8988T (cell line): ENCODE measurements at regions not wholly inside any gene's neighbourhood (a gene's known extent, or its start where the extent isn't known, plus 50 kb on each side); places are given as distances from the start of the nearest gene placed in this dataset.

Source experiments
- DNase-seq: peaks from one replicate; pipeline ENCODE4 v3.0.0; 2011

DNA sequence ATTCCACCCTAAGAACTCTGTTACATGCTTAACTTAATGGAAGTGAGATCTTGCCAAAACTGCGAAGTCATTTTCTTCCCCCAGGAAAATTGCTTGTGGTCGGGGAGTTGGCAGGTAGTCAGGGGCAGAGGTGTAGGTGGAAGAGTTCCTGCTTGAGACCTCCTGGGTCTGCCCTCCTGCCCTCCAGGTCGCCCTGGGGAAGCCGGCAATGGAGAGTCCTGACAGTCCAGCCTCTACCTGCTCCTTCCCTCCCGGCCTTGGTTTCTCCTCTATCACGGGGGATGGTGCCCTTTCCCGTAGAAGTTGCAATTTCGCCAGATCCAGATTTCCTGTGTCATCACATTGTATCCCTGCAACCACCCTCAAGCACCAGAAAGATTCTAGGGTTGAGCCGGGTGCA is 463.8 kb downstream of the MATN1 start:
- DNase-seq = no peak

DNA sequence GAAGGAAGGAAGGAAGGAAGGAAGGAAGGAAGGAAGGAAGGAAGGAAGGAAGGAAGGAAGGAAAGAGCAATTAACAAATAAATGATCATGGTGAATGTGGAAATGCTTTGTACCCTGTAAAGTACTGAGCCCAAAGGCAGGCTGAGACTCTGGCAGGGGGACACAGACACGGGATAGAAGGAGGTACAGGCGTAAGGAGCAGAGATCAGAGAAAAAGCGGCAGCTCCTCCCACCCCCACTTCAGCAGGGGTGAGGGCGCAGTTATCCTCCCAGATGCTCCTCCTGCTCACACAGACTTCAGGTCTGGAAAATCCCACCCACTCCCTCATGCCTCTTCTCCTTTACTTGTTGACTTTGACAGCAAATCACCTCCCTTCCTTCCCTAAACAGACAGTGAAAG is 464.5 kb downstream of the MATN1 start:
- no peak for DNase-seq

DNA sequence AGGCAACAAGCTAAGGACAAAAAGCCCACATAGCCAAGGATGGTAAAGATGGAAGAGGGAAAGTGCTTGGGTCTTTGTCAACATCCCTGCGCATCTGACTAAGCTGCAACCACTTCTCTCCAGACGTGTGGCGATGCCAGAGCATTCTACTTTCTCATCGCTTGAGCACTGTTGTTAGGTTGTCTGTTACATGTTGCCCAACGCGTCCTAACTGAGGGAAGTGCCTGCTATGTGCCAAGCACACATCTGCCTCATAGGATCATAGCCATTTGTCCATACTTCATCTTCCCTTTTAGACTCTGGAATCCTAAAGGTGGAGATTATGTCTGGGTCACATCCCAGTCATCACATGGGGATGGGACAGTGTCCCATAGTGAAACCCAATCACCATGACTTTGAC is 464.9 kb downstream of the MATN1 start:
- no peak for DNase-seq

DNA sequence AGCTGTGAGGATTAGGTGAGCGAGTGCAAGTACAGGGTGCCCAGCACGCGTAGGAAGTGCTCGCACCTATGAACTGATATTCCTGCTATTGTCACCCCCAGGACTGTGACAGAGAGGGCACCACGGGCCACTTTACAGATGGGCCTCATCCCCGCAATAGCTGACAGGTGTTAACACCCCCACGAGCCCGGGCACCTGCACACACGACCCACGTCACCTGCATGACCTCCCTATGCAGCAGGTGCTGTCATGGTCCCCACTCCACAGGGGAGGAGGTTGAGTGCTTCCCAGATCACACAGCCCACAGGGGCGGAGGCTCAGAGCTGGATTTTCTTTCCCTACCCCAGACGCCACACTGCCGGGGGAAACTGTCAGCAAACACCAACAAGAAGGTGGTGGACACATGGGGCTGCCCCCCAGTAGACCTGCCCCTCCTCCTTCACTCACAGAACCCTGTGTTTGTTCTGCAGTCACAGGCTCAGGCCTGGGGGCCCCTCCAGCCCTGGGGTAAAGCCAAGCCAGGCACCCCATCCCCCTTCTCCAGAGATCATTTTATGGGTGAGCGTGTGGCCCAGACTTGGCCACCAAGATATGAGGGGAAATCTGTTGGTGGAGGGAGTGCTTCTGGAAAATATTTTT is 465.5 kb downstream of the MATN1 start:
- DNase-seq = no peak

DNA sequence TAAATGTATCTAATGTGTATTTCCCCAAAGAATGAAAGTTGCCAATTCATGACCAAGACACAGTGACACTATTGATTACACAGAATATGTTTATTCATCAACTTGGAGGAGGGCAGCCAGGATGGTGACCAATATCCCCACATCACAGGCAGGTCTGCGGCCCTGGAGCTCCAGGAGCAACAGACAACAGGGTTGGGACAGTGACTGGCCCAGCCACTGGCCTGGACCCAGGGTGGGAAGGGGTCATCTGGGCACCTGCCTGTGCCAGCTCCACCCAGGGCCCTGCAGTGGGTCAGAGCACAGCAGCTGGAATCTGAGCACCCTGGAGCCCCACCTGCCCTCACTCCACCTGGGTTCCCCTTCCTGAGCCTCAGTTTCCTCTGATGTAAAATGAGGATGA is 466.1 kb downstream of the MATN1 start:
- DNase-seq = no peak

DNA sequence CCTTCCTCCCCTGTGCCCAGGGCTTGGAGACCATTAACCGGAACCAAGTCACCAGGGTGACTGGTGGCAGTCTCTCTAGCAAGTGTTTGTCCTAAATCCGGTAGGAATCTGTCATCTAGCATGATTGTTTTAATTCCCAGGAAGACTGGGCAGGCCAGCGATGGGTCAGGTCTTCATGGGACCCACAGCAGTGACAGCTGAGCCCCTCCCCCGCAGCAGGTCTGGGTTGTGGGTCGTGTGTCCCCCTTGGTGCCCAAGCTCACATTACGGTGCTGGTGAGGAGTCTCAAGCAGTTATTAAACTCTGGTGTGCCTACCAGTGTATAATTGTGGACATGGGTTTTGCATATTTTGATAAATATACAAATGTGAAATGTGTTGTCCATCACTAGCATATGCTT is 466.5 kb downstream of the MATN1 start:
- DNase-seq = no peak

DNA sequence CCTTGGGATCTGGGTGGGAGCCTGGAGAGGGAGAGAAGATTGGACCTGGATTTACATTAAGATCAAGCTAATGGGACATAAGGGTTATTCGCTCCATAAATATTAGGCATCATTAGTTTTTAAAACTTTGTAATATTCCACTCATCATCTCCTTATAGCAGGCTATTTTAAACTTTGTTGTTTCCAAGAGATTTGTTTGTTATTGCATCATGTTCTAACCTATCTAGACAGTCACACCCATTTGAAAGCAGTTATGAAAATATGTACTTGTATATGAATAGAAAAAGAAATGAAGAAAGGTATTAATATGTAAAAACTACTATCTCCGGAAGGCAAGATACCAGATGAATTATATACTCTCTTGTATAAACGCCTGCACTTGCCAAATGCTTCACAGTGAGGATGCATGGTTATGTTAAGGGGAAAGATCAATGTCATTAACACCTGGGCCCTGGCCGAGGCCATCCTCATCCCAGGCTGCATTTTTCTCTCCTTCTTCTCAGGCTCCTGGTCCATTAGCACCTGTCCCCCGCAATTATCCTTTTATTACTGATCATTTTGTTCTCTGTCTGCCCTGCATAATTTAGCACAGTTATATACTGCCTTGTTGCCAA is 468.2 kb downstream of the MATN1 start:
- no peak for DNase-seq

DNA sequence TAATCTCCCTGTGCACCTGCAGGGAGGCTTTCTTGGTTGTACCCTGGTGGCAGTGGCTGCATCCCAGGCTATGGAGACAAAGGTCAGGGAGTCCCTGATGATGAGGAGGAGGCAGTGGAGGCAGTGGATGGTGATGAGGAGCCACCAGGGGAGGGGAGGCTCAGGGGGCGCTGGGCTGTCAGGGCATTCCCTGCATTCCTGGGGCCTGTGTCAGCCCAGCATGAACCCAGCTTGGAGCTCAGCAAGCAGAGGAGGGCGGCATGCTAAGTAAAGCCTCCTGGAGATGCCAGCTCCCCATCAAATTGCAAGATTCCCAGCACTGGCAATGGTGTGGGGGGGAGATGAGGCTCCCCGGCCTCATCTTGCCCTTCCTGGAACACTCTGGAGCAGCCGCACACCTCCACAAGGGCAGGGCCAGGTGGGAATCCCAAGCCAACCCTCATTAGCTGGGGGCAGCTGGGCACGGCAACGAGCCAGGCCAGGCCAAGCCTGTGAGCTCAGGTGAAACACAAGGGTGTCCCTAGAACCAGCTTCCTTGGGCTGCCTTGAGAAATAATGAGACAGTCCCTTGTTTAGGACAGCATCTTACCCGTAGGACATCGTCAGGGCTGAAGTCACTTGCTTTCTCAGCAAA is 469.5 kb downstream of the MATN1 start:
- DNase-seq = no peak

DNA sequence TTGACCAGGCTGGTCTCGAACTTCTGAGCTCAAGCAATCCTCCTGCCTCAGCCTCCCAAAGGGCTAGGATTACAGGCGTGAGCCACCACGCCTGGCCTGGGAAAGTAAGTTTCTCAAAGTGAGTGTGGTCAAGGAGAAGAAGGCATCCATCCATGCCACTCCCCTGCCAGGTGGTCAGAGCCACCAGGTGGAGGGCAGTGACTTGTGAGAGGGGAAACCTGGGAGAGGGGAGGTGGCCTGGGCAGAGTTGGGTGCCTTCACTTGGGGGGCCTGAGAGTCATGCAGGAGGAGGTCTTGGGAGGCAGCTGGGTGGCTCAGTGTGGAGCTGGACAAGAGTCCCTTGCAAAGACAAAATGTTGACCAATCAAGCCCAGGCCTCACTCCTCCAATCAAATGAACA is 470.0 kb downstream of the MATN1 start:
- no peak for DNase-seq

DNA sequence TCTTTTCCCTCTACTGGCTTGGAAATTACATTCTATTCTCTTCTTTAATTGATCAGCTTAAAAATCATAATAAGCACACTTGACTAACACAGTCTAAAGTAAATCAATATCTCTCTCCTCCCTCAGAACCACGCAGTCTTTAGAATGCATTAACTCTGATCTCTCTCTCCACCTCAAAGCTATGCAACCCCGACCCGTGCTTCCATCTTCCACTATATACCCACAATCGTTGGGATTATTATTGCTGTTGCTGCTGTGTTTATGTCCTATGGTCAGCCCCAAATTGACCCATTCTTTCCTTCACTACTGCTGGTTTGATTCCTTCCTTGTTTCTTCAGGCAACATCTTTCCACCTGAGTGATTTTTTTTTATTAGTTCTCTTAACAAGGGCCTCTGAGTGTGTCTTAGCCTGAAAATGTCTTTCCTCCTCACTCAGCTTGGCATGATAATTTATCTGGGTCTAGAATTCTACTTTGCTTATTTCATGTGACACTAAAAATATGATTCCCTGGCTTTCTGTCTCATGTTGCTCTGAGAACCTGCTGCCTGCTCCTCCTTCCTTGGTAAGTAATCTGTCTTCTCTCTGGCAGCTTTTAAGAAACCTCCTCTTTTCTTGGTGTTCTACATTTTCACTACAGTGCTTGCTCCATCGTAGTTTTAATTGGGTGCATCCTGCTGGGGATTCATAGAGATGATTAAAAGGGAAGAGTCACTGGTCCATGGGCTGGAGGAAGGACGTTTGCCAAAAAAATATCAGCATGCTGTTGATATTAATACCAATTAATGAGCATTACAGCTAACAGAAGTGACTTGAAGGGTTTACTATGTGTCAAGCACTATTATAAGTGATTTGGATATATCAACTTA is 472.2 kb downstream of the MATN1 start:
- no peak for DNase-seq

DNA sequence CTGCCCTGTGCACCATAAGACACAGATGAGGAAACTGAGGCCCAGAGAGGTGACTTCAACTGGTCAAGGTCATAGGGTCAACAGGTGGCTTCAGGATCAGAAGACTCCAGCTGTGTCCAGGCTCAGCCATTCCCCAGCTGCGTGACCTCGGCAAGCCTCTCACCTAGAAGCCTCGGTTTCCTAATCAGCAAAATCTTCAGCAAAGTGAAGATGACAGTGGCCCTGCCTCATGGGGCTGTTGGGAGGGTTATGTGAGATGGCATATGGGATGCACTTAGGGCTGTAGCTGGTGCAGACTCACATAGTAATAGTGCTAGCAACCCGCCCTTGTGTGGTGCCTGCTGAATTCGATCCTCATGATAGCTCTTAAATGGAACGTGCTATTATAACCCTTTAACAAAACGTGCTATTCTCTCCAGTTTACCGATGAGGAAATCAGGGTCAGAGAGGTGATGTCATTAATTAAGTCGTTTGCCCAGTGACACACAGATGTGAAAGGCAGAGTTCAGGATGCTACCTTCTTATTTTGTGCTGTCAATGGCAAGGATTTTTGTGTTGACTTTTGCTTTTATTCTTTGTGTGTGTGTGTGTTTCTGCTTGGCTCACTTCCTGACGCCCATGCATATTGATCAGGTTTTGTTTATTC is 472.9 kb downstream of the MATN1 start:
- DNase-seq = no peak

DNA sequence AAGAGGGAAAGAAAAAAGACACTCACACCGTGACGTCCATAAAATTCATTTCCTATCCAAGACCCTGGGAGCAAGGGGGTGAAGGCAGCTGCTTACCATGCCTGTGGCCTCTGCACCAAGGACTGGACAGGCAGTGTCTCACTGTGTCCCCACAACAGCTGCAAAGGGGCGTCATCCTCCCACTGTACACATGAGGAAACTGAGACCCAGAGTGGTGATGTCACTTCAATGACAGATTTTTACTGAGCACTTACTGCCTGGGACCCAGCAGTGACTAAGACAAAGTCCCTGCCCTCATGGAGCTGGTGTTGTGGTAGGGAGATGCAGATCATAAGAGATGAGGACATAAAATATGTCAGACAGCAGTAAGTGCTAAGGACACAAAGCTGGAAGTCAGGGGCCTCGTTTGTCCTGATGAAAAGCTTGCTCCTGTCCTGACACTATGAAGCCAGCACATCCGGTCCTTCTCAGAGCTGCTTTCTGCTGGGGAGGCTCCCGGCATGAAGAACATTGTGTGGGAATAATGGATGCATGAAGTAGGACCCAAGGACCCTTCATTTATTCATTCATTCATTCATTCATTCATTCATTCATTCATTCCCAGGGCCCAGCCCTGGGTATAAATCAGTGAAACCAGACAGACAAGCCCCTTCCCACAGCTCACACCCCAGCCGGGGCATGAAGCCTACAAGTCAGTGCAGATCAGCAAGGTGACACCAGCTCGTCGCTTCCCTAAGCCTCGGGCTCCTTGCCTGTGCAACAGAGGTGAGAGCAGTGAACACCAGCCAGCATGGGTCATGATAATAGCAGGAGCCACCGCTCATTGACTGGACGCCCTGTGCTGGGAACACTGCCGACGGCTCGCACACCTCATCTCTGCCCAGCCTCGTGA is 473.7 kb downstream of the MATN1 start:
- DNase-seq = no peak

DNA sequence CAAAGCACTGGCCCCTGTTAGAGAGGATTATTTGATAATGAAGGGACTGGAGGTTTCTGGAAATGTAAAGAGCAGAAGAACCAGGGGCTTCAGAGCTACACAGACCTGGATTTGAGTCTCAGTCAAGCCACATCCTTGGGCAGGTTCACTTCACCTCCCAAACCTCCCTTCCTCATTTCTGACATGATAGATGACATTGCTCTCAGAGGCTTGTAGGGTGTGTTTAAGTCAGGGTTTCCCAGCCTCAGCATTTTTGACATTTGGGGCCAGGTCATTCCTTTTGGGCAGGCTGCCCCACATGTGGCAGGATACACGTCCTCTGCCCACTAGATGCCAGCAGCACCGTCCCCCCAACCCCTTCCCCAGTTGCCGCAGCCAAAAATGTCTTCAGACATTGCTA is 474.6 kb downstream of the MATN1 start:
- DNase-seq = no peak

DNA sequence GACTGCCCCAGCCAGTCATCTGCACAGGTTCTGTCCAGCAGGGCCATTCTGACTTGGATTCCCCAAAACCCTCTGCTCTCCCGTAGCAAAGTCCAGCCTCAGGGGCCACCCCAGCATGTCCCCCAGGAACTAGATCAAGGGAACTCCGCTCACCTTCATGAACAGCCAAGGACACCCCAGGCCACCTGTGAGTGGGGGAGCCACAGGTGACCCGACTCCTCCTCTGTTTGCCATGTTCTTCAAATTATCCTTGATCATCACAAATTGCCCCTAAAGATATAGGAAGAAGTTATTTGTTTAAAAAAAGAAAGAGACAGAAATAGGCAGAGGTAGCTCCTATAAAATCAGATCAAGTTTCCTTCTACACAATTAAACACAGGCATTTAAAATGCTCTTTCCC is 475.0 kb downstream of the MATN1 start:
- no peak for DNase-seq

DNA sequence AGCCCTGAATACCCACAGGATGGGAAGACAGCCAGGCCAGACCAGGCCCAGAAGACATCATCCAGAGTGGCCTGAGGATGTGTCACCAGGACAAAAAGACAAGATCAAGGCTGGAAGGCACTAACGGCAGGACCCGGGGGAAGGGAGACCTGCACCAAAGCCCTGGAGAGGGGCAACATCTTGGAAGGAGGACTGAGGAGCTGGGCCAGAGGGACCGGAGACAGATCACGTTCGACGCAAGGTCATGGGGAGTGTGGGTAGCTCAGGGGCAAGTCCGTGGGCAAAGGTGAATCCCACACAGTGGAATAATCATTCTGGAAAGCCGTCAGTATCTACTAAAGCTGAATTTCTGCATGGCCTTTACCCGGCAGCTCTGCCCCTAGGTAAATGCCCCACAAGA is 478.6 kb downstream of the MATN1 start:
- no peak for DNase-seq

DNA sequence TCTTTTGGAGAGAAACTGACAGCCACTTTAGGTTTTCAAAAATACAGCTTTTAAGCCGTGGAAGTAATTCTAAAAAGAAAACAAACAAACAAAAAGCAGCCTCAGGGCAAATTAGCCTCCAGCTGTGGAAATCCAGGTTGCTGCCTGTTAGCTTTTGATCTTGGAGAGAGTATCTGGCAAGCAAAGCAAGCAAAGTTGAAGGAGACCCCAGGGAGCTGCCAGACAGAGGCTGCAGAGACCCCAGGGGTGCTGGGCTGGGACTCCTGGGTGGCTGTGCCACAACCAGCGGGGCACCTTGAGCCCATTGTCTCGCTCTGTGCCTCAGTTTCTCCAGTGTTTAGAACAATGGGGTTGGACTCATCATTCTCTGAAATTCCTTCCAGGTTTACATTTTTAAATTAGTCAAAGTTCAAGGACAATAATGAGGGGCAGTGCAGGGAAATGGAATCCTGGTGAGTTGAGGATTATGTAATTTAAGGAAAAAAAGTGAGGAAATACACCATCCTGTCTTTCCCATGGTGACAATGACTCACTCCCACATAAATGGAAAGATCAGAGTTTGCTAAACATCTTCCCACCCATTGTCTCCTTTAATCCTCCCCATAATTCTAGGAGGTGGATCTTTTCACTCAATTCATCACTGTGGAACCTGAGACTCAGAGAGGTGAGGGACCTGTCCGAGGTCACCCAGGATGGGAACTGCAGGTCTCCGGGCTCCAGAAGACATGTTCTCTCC is 480.5 kb downstream of the MATN1 start:
- no peak for DNase-seq

DNA sequence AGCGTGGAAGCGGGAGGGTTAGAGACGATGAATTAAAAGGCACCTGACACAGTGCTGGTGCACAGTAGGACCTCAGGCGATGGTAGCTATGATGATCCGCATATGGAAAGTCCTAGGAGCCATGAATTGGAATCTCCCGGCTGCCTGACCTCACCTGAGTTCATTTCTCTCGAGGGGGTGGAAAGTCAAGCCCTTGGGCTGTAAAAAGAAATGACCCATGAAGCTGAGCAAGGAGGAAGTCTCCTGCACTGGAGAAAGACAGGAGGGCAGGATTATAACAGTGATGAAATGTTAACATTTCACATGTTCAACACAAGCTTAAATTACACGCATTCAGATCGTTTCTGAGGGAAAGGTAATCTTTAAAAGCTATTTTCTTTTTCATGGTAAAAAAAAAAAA is 481.2 kb downstream of the MATN1 start:
- no peak for DNase-seq

DNA sequence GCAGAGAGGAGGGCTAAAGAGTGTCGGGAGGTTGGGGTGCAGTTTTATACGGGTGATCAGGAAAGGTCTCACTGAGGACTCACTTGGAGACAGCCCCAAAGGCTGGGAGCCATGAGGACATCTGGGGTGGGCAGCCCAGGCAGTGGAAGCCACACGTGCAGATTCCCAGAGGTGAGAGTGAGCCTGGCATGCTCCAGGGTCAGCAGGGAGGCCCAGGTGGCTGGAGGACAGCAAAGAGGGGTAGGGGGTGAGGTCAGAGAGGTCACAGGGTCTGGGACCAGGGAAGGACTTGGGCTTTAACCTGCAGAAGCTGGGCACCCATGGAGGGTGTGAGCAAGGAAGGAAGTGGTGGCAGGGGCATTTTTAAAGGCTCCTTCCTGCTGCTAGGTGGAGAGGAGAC is 481.7 kb downstream of the MATN1 start:
- no peak for DNase-seq

DNA sequence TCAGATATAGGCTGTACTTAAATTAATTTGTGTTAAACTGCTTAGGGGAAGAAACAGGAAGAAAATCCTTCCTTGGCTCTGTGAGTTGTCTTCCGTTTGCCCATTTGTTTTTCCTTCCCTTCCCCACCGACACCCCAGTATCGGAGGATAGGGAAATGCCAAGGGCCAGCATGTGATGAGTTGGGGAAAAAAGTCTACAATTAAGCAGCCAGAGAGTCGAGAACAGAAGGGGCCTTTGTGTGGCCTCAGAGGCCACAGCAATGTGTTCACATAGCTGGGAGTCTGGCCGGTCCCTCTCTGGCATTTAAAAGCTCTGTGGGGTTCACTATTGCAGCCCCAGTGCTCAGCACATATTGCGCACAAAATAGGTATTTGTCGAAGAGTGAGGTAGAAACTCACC is 489.3 kb downstream of the MATN1 start:
- DNase-seq = no peak

DNA sequence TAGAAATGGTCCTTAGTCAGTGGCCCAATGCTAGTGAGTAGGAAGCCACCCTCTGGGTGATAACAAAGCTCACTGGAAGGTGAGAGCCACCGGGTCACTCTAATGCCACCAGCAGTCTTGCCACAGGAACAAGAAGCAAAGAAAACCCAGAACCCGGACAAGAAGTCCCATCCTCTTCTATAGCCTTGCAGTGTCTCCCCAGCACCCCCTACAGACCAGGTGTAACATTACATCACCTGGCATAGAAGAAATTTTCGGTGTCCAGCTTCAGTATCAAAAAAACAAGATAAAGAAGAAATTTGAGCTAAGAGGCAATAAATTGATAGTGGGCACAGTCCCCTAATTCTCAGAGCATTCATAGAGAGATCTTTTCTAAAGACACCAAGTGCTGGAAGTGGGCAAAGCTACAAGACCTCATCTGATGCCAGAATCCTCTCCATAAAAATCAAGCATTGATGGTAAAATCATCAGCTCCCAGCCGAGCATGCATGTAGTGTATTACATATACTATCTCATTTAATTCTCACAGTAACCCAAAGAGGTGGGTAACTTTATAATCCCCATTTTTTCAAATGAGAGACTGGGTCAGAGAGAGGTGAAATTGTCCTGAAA is 491.0 kb downstream of the MATN1 start:
- DNase-seq = no peak

DNA sequence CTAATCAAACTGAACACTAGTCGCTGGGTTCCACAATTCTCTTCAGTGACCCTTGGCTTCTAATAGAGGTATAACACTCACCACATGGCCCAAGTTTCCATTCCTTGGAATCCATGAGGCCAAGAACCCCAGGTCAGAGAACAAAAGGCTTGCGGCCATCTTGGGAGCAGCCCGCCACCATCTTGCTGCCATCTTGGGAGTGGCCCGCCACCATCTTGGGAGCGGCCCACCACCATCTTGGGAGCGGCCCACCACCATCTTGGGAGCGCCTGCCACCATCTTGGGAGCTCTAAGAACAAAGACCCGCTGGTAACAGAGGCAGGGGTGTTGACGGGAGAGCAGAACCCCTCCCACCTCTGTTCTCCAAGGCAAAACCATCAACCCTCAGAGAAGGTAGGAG is 493.4 kb downstream of the MATN1 start:
- DNase-seq = no peak
